Keratinocyte (primary cell): ENCODE measurements at regions not wholly inside any gene's neighbourhood (a gene's known extent, or its start where the extent isn't known, plus 50 kb on each side); places are given as distances from the start of the nearest gene placed in this dataset.

Source experiments
- DNase-seq: peaks from one replicate; pipeline ENCODE4 v3.0.0-alpha.2; 2011; ENCODE audit warnings: low read depth, missing footprints, low spot score
- FAIRE-seq: peaks from 2 replicates; lab custom pipeline; 2011; peaks lifted over from hg19 to GRCh38; lab: Jason Lieb, UNC
- H2AFZ ChIP-seq: 2 replicates; pipeline ENCODE4 v1.6.0; 2012; ENCODE audit warnings: low read length, control low read depth, inconsistent platforms; ENCODE audit not compliant: control insufficient read depth
- H3K27ac ChIP-seq: 2 replicates; pipeline ENCODE4 v1.5.1; 2011; ENCODE audit warnings: low read length; ENCODE audit not compliant: control insufficient read depth, insufficient read depth
- H3K27me3 ChIP-seq: 3 replicates; pipeline ENCODE4 v1.6.0; 2011; ENCODE audit warnings: low read length; ENCODE audit not compliant: control insufficient read depth, insufficient read depth; ENCODE audit errors: extremely low read depth
- H3K36me3 ChIP-seq, 2 experiments: 2 replicates in 1 of 2; 3 replicates in 1 of 2; pipeline ENCODE4 v1.5.1; 2011; ENCODE audit warnings: low read length in 2 of 2, mild to moderate bottlenecking in 1 of 2; ENCODE audit not compliant: control insufficient read depth in 2 of 2, insufficient read depth in 2 of 2; ENCODE audit errors: extremely low read depth in 1 of 2
- H3K4me1 ChIP-seq: 3 replicates; pipeline ENCODE4 v1.5.1; 2011; ENCODE audit warnings: low read length; ENCODE audit not compliant: control insufficient read depth, insufficient read depth; ENCODE audit errors: extremely low read depth
- H3K4me2 ChIP-seq: 3 replicates; pipeline ENCODE4 v1.6.0; 2011; ENCODE audit warnings: low read depth, low read length; ENCODE audit not compliant: control insufficient read depth, insufficient read depth; ENCODE audit errors: extremely low read depth
- H3K4me3 ChIP-seq, 3 experiments: fragments of 200-600 bp in 1 of 3; sonication (generic) in 1 of 3; 2 replicates in 2 of 3; 3 replicates in 1 of 3; pipeline ENCODE4 v1.5.1; 2011 to 2016; ENCODE audit warnings: low read length in 3 of 3, mild to moderate bottlenecking in 3 of 3, control low read depth in 2 of 3, inconsistent platforms in 1 of 3, low read depth in 1 of 3, mixed read lengths in 1 of 3, mixed run types in 1 of 3, moderate library complexity in 1 of 3; ENCODE audit not compliant: control insufficient read depth in 2 of 3, insufficient read depth in 2 of 3; ENCODE audit errors: extremely low read depth in 1 of 3
- H3K79me2 ChIP-seq: 2 replicates; pipeline ENCODE4 v1.6.0; 2012; ENCODE audit warnings: low read length; ENCODE audit not compliant: control insufficient read depth, insufficient read depth
- H3K9ac ChIP-seq: 3 replicates; pipeline ENCODE4 v1.6.0; 2011; ENCODE audit warnings: low read length; ENCODE audit not compliant: control insufficient read depth, insufficient read depth; ENCODE audit errors: extremely low read depth
- H3K9me1 ChIP-seq: 3 replicates; pipeline ENCODE4 v1.6.0; 2011; ENCODE audit warnings: low read length; ENCODE audit not compliant: control insufficient read depth, insufficient read depth; ENCODE audit errors: extremely low read depth
- H3K9me3 ChIP-seq: 2 replicates; pipeline ENCODE4 v1.5.1; 2012; ENCODE audit warnings: low read depth, low read length; ENCODE audit not compliant: control insufficient read depth
- H4K20me1 ChIP-seq: 3 replicates; pipeline ENCODE4 v1.6.0; 2011; ENCODE audit warnings: low read length; ENCODE audit not compliant: control insufficient read depth, insufficient read depth; ENCODE audit errors: extremely low read depth
- EZH2 ChIP-seq: IDR thresholded peaks from one replicate; pipeline ENCODE4 v1.6.1; 2012; ENCODE audit warnings: inconsistent platforms, mild to moderate bottlenecking, low read length, moderate library complexity
- dilution Hi-C: fragments of 300-500 bp; cut with MboI; formaldehyde crosslinking; loops from one replicate; pipeline ENCODE4 v1.7.0; 2020; ENCODE audit warnings: low sequenced_read_pairs; ENCODE audit not compliant: extremely low pct_ligation_motif_present
- TF ChIP-seq, protein P1 (sequence below), 3 experiments: IDR thresholded peaks in 1 of 3; conservative IDR thresholded peaks in 1 of 3; optimal IDR thresholded peaks in 1 of 3; 2 replicates in 2 of 3; 3 replicates in 1 of 3; pipeline versions ENCODE3 to v1.5.1; 2011; ENCODE audit warnings: low read length in 3 of 3, mild to moderate bottlenecking in 3 of 3, moderate library complexity in 2 of 3, control low read depth in 1 of 3, inconsistent platforms in 1 of 3; ENCODE audit not compliant: insufficient read depth in 2 of 3; ENCODE audit errors: extremely low read depth in 1 of 3

DNA sequence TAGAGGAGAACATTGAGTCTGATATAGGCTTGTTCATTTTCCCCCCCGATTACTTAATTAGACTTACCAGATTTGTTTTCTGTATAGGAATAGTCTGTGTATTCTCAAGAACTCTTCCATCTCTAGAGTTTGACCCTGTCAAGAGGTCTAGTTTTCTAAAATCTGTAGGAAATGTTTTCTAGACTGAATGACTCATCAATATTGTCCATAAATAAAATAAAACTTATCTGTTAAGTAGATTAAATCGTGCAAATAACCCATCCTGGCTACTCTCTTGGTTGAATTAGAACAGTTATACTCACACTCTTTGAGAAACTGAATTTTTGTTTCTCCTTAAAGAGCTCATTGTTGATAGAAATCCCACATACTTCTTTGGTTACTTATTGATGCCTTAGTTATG lies 299.2 kb upstream of the CWC22 start:
- no peak overlapping the region for H2AFZ ChIP-seq
- TF ChIP-seq EZH2 = no peak
- TF ChIP-seq, protein P1, sequence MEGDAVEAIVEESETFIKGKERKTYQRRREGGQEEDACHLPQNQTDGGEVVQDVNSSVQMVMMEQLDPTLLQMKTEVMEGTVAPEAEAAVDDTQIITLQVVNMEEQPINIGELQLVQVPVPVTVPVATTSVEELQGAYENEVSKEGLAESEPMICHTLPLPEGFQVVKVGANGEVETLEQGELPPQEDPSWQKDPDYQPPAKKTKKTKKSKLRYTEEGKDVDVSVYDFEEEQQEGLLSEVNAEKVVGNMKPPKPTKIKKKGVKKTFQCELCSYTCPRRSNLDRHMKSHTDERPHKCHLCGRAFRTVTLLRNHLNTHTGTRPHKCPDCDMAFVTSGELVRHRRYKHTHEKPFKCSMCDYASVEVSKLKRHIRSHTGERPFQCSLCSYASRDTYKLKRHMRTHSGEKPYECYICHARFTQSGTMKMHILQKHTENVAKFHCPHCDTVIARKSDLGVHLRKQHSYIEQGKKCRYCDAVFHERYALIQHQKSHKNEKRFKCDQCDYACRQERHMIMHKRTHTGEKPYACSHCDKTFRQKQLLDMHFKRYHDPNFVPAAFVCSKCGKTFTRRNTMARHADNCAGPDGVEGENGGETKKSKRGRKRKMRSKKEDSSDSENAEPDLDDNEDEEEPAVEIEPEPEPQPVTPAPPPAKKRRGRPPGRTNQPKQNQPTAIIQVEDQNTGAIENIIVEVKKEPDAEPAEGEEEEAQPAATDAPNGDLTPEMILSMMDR (optimal IDR thresholded peaks at IDR 0.05 in 1 of 3, IDR thresholded peaks at IDR 0.05 in 1 of 3, conservative IDR thresholded peaks at IDR 0.05 in 1 of 3; ENCODE audit: extremely low read depth in 1 of 3, insufficient read depth in 2 of 3, low read length in 3 of 3) = no peak
- no peaks in the 10 kb centered on the region for H4K20me1 ChIP-seq
- no peak overlapping the region for H3K4me3 ChIP-seq
- no peaks in the 10 kb centered on the region for H3K9me3 ChIP-seq
- no peak overlapping the region for H3K4me2 ChIP-seq
- no peaks in the 10 kb centered on the region for H3K9me1 ChIP-seq
- no peaks in the 10 kb centered on the region for H3K4me1 ChIP-seq
- no peak for DNase-seq
- dilution Hi-C loops = no loop called here
- no peak for FAIRE-seq
- H3K79me2 ChIP-seq = no peaks in the 10 kb centered on the region
- no peaks in the 10 kb centered on the region for H3K27me3 ChIP-seq
- no peak overlapping the region for H3K9ac ChIP-seq
- no peaks in the 10 kb centered on the region for H3K36me3 ChIP-seq
- no peak overlapping the region for H3K27ac ChIP-seq

DNA sequence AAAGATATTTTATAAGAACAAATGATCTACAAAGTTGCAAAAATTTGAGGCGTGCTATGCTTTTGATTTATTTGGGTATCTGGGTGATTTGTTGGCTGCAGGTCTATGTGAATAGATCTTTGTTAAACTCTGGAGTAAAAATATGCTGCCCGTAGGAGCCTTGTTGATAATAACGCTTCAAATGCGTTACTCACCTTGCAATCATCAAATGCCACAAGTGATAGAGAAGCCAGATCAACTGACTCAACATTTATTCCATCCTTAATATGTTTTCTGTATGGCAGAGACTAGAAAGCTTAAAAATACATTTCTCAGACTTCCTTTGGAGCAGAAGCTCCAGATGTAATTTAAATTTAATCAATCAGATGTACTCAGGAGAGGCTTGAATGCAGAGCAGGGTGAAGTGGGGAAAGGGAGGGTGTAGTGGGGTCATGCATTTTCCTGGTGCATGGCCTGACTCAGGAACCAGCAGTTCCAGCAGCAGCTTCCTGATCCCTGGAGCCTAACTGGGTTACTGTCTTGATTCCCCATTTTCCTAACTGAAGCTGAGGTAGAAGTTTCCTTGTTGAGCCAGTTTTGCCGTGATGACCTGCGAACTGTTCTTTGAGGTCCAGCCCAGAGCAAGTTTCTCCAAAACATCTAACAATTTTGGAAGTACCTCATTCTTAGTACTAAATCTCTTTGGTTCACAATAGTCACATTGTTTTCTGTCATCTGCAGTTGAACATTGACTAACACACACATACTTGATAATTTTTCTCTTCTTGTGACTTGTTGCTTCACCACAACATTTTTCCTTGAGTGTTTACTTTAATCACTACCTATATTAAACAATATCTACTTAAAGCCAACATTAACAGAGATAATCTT lies 284.7 kb upstream of the CWC22 start:
- Histone ChIP-seq H3K27me3 (no peaks in the 10 kb centered on the region), H2AFZ (peak overlapping the region; percentile 84), H3K4me1 (peaks cover 21% of the 10 kb centered on the region), H3K9ac (peak overlapping the region; percentile 40), H3K4me2 (peak overlapping the region; percentile 79), H3K9me3 (no peaks in the 10 kb centered on the region), H3K79me2 (no peaks in the 10 kb centered on the region), H3K9me1 (no peaks in the 10 kb centered on the region), H3K4me3 (peak overlapping the region in 2 of 3 experiments; percentile 21 to 68), H4K20me1 (no peaks in the 10 kb centered on the region), H3K36me3 (no peaks in the 10 kb centered on the region), H3K27ac (peak overlapping the region; percentile 79)
- dilution Hi-C loops = no loop called here
- DNase-seq = peak; percentile 33
- FAIRE-seq = peak; percentile 95
- no peak for TF ChIP-seq EZH2
- TF ChIP-seq, protein P1 (optimal IDR thresholded peaks at IDR 0.05 in 1 of 3, IDR thresholded peaks at IDR 0.05 in 1 of 3, conservative IDR thresholded peaks at IDR 0.05 in 1 of 3; ENCODE audit: extremely low read depth in 1 of 3, insufficient read depth in 2 of 3, low read length in 3 of 3) = no peak
